Endothelial cell of umbilical vein (primary cell): ENCODE measurements at regions not wholly inside any gene's neighbourhood (a gene's known extent, or its start where the extent isn't known, plus 50 kb on each side); places are given as distances from the start of the nearest gene placed in this dataset.

Experiments
- BruUV-seq: library from RNA; stranded (reverse); fragments of 400-500 nt; replicated peaks from 2 replicates; lab custom pipeline; 2021; lab: Mats Ljungman, UMichigan
- CTCF ChIA-PET: fragments of 300-600, 350-600 bp; sonication (Branson Sonifier 250); formaldehyde crosslinking; loops from one replicate; lab custom pipeline; 2021; ENCODE audit warnings: antibody characterized with exemption, inconsistent platforms; lab: Charles Lee
- POLR2A ChIA-PET: fragments of 300-600, 350-600 bp; sonication (Branson Sonifier 250); formaldehyde crosslinking; loops from one replicate; lab custom pipeline; 2021; ENCODE audit warnings: antibody characterized with exemption, inconsistent platforms; lab: Charles Lee
- DNase-seq: peaks from one replicate; pipeline ENCODE4 v3.0.0-alpha.2; 2011; ENCODE audit warnings: low read depth, low spot score
- FAIRE-seq: peaks from 2 replicates; lab custom pipeline; 2011; peaks lifted over from hg19 to GRCh38; lab: Jason Lieb, UNC
- H2AFZ ChIP-seq: 2 replicates; pipeline ENCODE4 v1.6.0; 2012; ENCODE audit warnings: low read depth, low read length, control low read depth, inconsistent platforms
- H3K27ac ChIP-seq: 2 replicates; pipeline ENCODE4 v1.5.1; 2011; ENCODE audit warnings: low read depth, mild to moderate bottlenecking, control low read depth, low read length, moderate library complexity; ENCODE audit not compliant: insufficient read depth
- H3K27me3 ChIP-seq, 2 experiments: 2 replicates each; pipeline versions ENCODE4 v1.6.0 to v1.6.1; 2011; ENCODE audit warnings: low read length in 2 of 2, mixed read lengths in 1 of 2; ENCODE audit not compliant: control insufficient read depth in 2 of 2, insufficient read depth in 2 of 2
- H3K36me3 ChIP-seq, 2 experiments: 2 replicates in 1 of 2; 3 replicates in 1 of 2; pipeline ENCODE4 v1.5.1; 2011; ENCODE audit warnings: low read length in 2 of 2, mild to moderate bottlenecking in 1 of 2, moderate library complexity in 1 of 2; ENCODE audit not compliant: control insufficient read depth in 2 of 2, insufficient read depth in 2 of 2; ENCODE audit errors: extremely low read depth in 1 of 2
- H3K4me1 ChIP-seq: 3 replicates; pipeline ENCODE4 v1.5.1; 2011; ENCODE audit warnings: mild to moderate bottlenecking, low read length; ENCODE audit not compliant: control insufficient read depth, insufficient read depth; ENCODE audit errors: extremely low read depth
- H3K4me2 ChIP-seq: 2 replicates; pipeline ENCODE4 v1.6.1; 2011; ENCODE audit warnings: low read length, control low read depth, mixed read lengths; ENCODE audit not compliant: insufficient read depth
- H3K4me3 ChIP-seq, 3 experiments: fragments of 200-600 bp in 1 of 3; sonication (generic), shearing (Covaris generic) in 1 of 3; replicated peaks in 1 of 3; 2 replicates each; pipeline ENCODE4 v1.5.1; 2011 to 2016; ENCODE audit warnings: control low read depth in 3 of 3, low read length in 3 of 3, mild to moderate bottlenecking in 2 of 3, inconsistent platforms in 1 of 3, low read depth in 1 of 3, moderate library complexity in 1 of 3; ENCODE audit not compliant: insufficient read depth in 1 of 3
- H3K79me2 ChIP-seq: 2 replicates; pipeline ENCODE4 v1.6.0; 2012; ENCODE audit warnings: low read length, inconsistent platforms; ENCODE audit not compliant: control insufficient read depth, insufficient read depth
- H3K9ac ChIP-seq: replicated peaks from 2 replicates; pipeline ENCODE3; 2011; ENCODE audit warnings: low read length, control low read depth; ENCODE audit not compliant: insufficient read depth; ENCODE audit errors: extremely low read depth
- H3K9me1 ChIP-seq: replicated peaks from 3 replicates; pipeline ENCODE4 v1.6.0; 2011; ENCODE audit warnings: mild to moderate bottlenecking, low read length; ENCODE audit not compliant: control insufficient read depth, insufficient read depth; ENCODE audit errors: extremely low read depth
- H3K9me3 ChIP-seq: replicated peaks from 2 replicates; pipeline ENCODE4 v1.5.1; 2012; ENCODE audit warnings: low read length, inconsistent platforms; ENCODE audit not compliant: control insufficient read depth, insufficient read depth
- H4K20me1 ChIP-seq: replicated peaks from 2 replicates; pipeline ENCODE3; 2011; ENCODE audit warnings: mild to moderate bottlenecking, low read length; ENCODE audit not compliant: control insufficient read depth, insufficient read depth; ENCODE audit errors: extremely low read depth
- CTCF ChIP-seq, 2 donors: IDR thresholded peaks; 1 replicate in 1 of 2; 2 replicates in 1 of 2; pipeline ENCODE4 v1.5.1; 2011; ENCODE audit warnings: low read length in 2 of 2, mild to moderate bottlenecking in 2 of 2, moderate library complexity in 2 of 2, control low read depth in 1 of 2, inconsistent platforms in 1 of 2, low read depth in 1 of 2; ENCODE audit not compliant: insufficient read depth in 1 of 2; ENCODE audit errors: extremely low read depth in 1 of 2
- EZH2 ChIP-seq: IDR thresholded peaks from 2 replicates; pipeline ENCODE4 v1.6.1; 2012; ENCODE audit warnings: borderline replicate concordance, low read depth, mild to moderate bottlenecking, moderate library complexity, low read length, inconsistent platforms; ENCODE audit not compliant: severe bottlenecking
- FOS ChIP-seq: IDR thresholded peaks from 2 replicates; pipeline ENCODE4 v1.6.1; 2011; ENCODE audit warnings: mild to moderate bottlenecking, low read length, moderate library complexity, borderline replicate concordance; ENCODE audit not compliant: insufficient read depth
- GATA2 ChIP-seq: IDR thresholded peaks from 2 replicates; pipeline ENCODE4 v1.7.0; 2011; ENCODE audit warnings: low read depth, mild to moderate bottlenecking, moderate library complexity, mixed read lengths, low read length; ENCODE audit not compliant: insufficient read length, insufficient read depth
- JUN ChIP-seq: IDR thresholded peaks from 2 replicates; pipeline ENCODE4 v1.6.1; 2011; ENCODE audit warnings: borderline replicate concordance, low read depth; ENCODE audit not compliant: insufficient read length, insufficient read depth
- MAX ChIP-seq: IDR thresholded peaks from 2 replicates; pipeline ENCODE4 v1.6.1; 2011; ENCODE audit not compliant: insufficient read depth, insufficient read length
- MYC ChIP-seq: IDR thresholded peaks from one replicate; pipeline ENCODE4 v1.6.1; 2011; ENCODE audit warnings: mild to moderate bottlenecking, low read depth, low read length
- POLR2A ChIP-seq: IDR thresholded peaks from 2 replicates; pipeline ENCODE4 v1.6.1; 2012; ENCODE audit warnings: low read depth, mild to moderate bottlenecking, control low read depth, low read length
- POLR2AphosphoS5 ChIP-seq: IDR thresholded peaks from 2 replicates; pipeline ENCODE4 v1.6.1; 2012; ENCODE audit warnings: low read depth, mild to moderate bottlenecking, control low read depth, low read length, moderate library complexity; ENCODE audit not compliant: insufficient read depth
- dilution Hi-C: fragments of 300-500 bp; cut with MboI; formaldehyde crosslinking; loops from one replicate; pipeline ENCODE4 v1.15.0; 2019; ENCODE audit warnings: low sequenced_read_pairs; ENCODE audit not compliant: extremely low pct_ligation_motif_present
- intact Hi-C: fragments of 100-400 bp; cut with micrococcal nuclease; formaldehyde crosslinking; loops from one replicate; pipeline ENCODE4 v1.10.0; 2022

- no TSS peak for BruUV-seq
- dilution Hi-C loops: no loop called here
Measured at GRCh38 chr9:99436616-99437015, 214.5 kb downstream of the SEC61B start.

More at GRCh38 chr9:99436616-99437015, 214.5 kb downstream of the SEC61B start:
- H3K9me1 ChIP-seq: no peaks in the 10 kb centered on the region
- H3K36me3 ChIP-seq: no peaks in the 10 kb centered on the region
- TF ChIP-seq EZH2: no peak
- no peak for TF ChIP-seq CTCF (IDR thresholded peaks at IDR 0.05; ENCODE audit: extremely low read depth in 1 of 2, insufficient read depth in 1 of 2, low read depth in 1 of 2, low read length in 2 of 2)
- TF ChIP-seq JUN: no peak
- TF ChIP-seq MYC: no peak
- TF ChIP-seq POLR2A: no peak
- no peak for TF ChIP-seq GATA2
- TF ChIP-seq POLR2AphosphoS5: no peak
- TF ChIP-seq MAX: no peak
- no peak for TF ChIP-seq FOS
- H3K4me1 ChIP-seq: peaks cover 18% of the 10 kb centered on the region
- POLR2A ChIA-PET: no interaction called here
- H3K27ac ChIP-seq: no peak overlapping the region
- H3K79me2 ChIP-seq: no peaks in the 10 kb centered on the region
- FAIRE-seq (no peak), DNase-seq (no peak)
- no peak overlapping the region for H3K4me3 ChIP-seq
- no peak overlapping the region for H3K9ac ChIP-seq
- H3K9me3 ChIP-seq: no peaks in the 10 kb centered on the region
- no peaks in the 10 kb centered on the region for H4K20me1 ChIP-seq
- H2AFZ ChIP-seq: no peak overlapping the region
- intact Hi-C loops: no loop called here
- no peak overlapping the region for H3K4me2 ChIP-seq
- CTCF ChIA-PET: interaction anchor here (1.1 kb wide), 2 partner anchors 11 to 205 kb away, joined by 3 to 6 read pairs; no protein-coding TSS in a partner anchor
- no peaks in the 10 kb centered on the region for H3K27me3 ChIP-seq
